Urinary bladder (tissue), 3 donors: ENCODE measurements at regions not wholly inside any gene's neighbourhood (a gene's known extent, or its start where the extent isn't known, plus 50 kb on each side); places are given as distances from the start of the nearest gene placed in this dataset.

Source experiments
- DNase-seq: peaks from one replicate; pipeline ENCODE4 v3.0.0-alpha.2; 2015; ENCODE audit errors: extremely low spot score
- H3K27ac ChIP-seq: one replicate; pipeline ENCODE4 v1.5.1; 2013; ENCODE audit warnings: low read depth, mild to moderate bottlenecking, moderate library complexity
- H3K36me3 ChIP-seq: one replicate; pipeline ENCODE4 v1.6.1; 2013; ENCODE audit warnings: mild to moderate bottlenecking, moderate library complexity; ENCODE audit not compliant: insufficient read depth
- H3K4me1 ChIP-seq: one replicate; pipeline ENCODE4 v1.6.1; 2013; ENCODE audit warnings: mild to moderate bottlenecking, moderate library complexity; ENCODE audit not compliant: insufficient read depth
- H3K4me3 ChIP-seq: one replicate; pipeline ENCODE4 v1.5.1; 2013; ENCODE audit warnings: low read depth, low read length
- WGBS: extraction: QIAGEN DNeasy Blood & Tissue Kit; methylation state at CpG from one replicate; pipeline ENCODE4 v1.1.7; 2013; 5-methylcytosine and 5-hydroxymethylcytosine counted together
- donor health status: healthy with polysubstance abuse.
- donor health status: healthy.

GRCh38 chr2:4656326-4656725 is 953.0 kb downstream of the DCDC2C start:
- DNase-seq = no peak
- WGBS = 80% methylated on average over 3 of the region's 3 CpGs
- Histone ChIP-seq H3K4me1 (no peaks in the 10 kb centered on the region), H3K27ac (no peak overlapping the region), H3K4me3 (no peak overlapping the region), H3K36me3 (no peaks in the 10 kb centered on the region)

- DNase-seq = no peak
- no peaks in the 10 kb centered on the region for H3K4me1 ChIP-seq
- no peak overlapping the region for H3K4me3 ChIP-seq
- WGBS = 35% methylated on average over 8 of the region's 8 CpGs
- no peak overlapping the region for H3K27ac ChIP-seq
- H3K36me3 ChIP-seq = no peaks in the 10 kb centered on the region
Measured at GRCh38 chr2:4662161-4662779, 958.9 kb downstream of the DCDC2C start.

DNA sequence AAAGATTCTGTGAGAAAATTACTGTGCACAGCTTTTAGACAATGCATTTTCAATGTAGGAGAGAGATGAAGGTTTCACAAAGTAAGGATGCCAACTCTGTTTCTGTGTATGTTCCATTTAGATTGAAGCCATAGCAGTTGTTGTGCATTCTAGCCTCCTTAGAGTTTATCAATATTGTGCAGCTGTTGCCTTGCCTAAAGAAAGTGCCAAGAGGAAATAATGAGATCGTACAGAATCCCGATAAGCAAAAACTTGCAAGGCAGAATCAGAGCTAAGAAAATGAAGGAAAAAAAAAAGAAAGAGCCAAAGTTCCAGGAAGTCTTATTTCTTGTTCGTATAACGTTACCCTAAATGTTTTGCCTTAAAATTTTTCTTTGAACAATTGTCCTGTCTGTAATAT is 965.0 kb downstream of the DCDC2C start:
- no peak overlapping the region for H3K4me3 ChIP-seq
- H3K4me1 ChIP-seq = no peaks in the 10 kb centered on the region
- no peak for DNase-seq
- 58% methylated on average over 4 of the region's 4 CpGs for WGBS
- H3K27ac ChIP-seq = no peak overlapping the region
- no peaks in the 10 kb centered on the region for H3K36me3 ChIP-seq

- Histone ChIP-seq H3K4me3 (no peak overlapping the region), H3K36me3 (no peaks in the 10 kb centered on the region), H3K4me1 (no peaks in the 10 kb centered on the region), H3K27ac (no peak overlapping the region)
- 91% methylated on average over 2 of the region's 2 CpGs for WGBS
- no peak for DNase-seq
Measured at GRCh38 chr2:4670331-4670730, 967.0 kb downstream of the DCDC2C start.

DNA sequence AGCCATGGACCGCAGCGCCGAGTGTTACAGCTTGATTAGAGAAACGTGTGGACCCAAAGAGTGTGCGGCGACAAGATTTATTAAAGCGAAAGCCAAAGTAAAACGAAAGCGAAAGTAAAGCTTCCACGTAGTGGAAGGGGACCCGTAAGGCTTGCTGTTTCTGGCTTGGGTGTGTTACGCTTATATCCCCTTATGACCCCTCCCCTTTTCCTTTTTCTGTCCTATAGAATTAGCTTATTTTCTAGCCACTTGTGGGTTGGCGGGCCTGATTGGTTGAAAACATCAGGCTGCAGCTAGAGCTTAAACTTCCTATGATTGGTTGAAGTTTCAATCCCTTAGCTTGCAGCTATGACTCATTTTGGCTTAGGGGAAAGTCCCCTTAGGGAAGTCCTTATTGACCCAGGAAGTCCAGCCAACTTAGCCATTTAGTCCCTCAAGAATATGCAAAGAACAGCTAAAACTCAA is 969.7 kb downstream of the DCDC2C start:
- no peak for DNase-seq
- no peak overlapping the region for H3K4me3 ChIP-seq
- no peak overlapping the region for H3K27ac ChIP-seq
- 91% methylated on average over 13 of the region's 13 CpGs for WGBS
- H3K36me3 ChIP-seq = no peaks in the 10 kb centered on the region
- H3K4me1 ChIP-seq = no peaks in the 10 kb centered on the region

GRCh38 chr2:4674007-4674406 is 970.6 kb downstream of the DCDC2C start:
- Histone ChIP-seq H3K36me3 (no peaks in the 10 kb centered on the region), H3K4me1 (no peaks in the 10 kb centered on the region), H3K27ac (no peak overlapping the region), H3K4me3 (no peak overlapping the region)
- 92% methylated on average over 6 of the region's 6 CpGs for WGBS
- no peak for DNase-seq

DNA sequence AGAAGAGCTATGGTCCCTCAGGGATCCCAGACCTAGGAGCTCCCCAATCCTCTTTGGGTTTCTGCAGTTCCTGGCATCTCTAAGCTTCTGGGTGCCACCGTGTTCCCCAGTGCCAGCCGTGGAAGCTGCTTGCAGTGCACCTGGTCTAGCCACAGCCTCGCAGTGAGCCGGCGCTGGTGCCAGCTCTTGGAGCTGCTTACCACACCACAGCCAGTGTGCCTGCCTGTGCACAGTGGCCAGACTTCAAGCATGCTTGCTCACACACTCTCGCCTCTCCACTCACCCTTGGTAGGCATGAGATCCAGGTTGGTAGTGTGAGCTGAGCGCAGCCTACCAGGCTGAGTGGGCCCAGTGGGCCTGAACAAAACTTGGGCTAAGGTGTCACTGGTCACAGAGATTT is 971.9 kb downstream of the DCDC2C start:
- no peaks in the 10 kb centered on the region for H3K4me1 ChIP-seq
- no peak overlapping the region for H3K27ac ChIP-seq
- H3K36me3 ChIP-seq = no peaks in the 10 kb centered on the region
- H3K4me3 ChIP-seq = no peak overlapping the region
- WGBS = 89% methylated on average over 7 of the region's 7 CpGs
- no peak for DNase-seq

DNA sequence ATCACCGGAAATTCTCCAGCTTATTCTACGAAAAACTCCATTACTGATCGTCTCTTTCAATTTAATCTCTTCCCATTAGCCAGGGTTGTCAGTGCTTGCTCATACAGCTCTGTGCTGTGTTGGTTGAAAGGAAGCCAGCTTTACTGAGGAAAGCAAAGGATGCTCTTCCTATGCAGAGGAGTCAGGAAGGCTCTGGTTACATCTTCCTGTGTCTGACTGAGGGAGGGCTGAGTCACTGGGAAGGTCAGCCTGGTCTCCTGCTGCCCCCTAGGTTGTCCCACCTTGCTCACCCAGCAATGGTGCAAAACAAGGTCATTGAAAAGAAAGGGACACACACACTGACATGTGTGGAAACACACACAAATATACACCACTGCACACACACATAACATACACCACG is 975.6 kb downstream of the DCDC2C start:
- H3K4me3 ChIP-seq = no peak overlapping the region
- WGBS = 50% methylated on average over 4 of the region's 4 CpGs
- no peaks in the 10 kb centered on the region for H3K36me3 ChIP-seq
- H3K4me1 ChIP-seq = no peaks in the 10 kb centered on the region
- DNase-seq = no peak
- H3K27ac ChIP-seq = no peak overlapping the region

DNA sequence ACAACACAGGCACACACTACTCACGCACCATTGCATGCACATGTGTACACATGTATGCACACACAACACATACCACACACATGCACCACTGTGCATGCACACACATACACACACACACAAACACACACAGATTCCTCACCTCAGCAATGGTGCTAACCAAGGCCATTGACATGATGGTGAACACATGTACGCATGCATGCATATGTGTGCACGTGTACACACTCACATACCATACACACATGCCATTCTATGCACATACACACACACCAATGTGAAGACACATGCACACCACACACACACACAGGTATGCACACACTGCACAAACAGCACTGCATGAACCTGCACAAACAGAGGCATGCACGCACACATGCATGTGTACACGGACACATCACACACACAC is 976.0 kb downstream of the DCDC2C start:
- Histone ChIP-seq H3K4me1 (no peaks in the 10 kb centered on the region), H3K36me3 (no peaks in the 10 kb centered on the region), H3K4me3 (no peak overlapping the region), H3K27ac (no peak overlapping the region)
- DNase-seq = no peak
- WGBS = 94% methylated on average over 5 of the region's 5 CpGs

DNA sequence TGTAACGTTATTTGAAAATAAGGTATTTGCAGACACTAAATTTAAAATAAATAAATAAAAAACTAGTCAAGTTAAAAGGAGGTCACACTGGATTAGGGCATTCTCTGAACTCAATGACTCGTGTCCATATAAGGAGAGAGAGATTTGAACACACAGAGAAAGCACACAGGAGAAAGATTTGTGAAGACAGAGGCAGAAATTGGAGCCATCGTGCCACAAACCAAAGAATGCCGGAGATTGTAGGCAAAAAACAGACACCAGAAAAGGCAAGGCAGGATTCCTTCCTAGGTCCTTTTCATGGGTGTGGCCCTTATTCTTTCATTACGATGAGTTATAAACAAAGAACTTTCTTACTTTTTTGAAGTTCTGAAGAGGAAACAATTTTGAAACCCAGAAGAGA is 981.5 kb downstream of the DCDC2C start:
- no peak overlapping the region for H3K4me3 ChIP-seq
- H3K27ac ChIP-seq = no peak overlapping the region
- H3K4me1 ChIP-seq = no peaks in the 10 kb centered on the region
- no peak for DNase-seq
- 27% methylated on average over 5 of the region's 5 CpGs for WGBS
- no peaks in the 10 kb centered on the region for H3K36me3 ChIP-seq

- H3K4me1 ChIP-seq = no peaks in the 10 kb centered on the region
- no peak for DNase-seq
- 74% methylated on average over 2 of the region's 2 CpGs for WGBS
- H3K36me3 ChIP-seq = no peaks in the 10 kb centered on the region
- H3K4me3 ChIP-seq = no peak overlapping the region
- H3K27ac ChIP-seq = no peak overlapping the region
Measured at GRCh38 chr2:4690913-4691312, 987.5 kb downstream of the DCDC2C start.

- Histone ChIP-seq H3K4me1 (no peaks in the 10 kb centered on the region), H3K27ac (no peak overlapping the region), H3K4me3 (no peak overlapping the region), H3K36me3 (no peaks in the 10 kb centered on the region)
- 41% methylated on average over 9 of the region's 9 CpGs for WGBS
- DNase-seq = no peak
Measured at GRCh38 chr2:4693266-4693665, 989.9 kb downstream of the DCDC2C start.

GRCh38 chr2:4695281-4695861 is 992.0 kb downstream of the DCDC2C start:
- no peak for DNase-seq
- no peaks in the 10 kb centered on the region for H3K36me3 ChIP-seq
- H3K4me3 ChIP-seq = no peak overlapping the region
- no peak overlapping the region for H3K27ac ChIP-seq
- no peaks in the 10 kb centered on the region for H3K4me1 ChIP-seq
- WGBS = 64% methylated on average over 2 of the region's 2 CpGs

DNA sequence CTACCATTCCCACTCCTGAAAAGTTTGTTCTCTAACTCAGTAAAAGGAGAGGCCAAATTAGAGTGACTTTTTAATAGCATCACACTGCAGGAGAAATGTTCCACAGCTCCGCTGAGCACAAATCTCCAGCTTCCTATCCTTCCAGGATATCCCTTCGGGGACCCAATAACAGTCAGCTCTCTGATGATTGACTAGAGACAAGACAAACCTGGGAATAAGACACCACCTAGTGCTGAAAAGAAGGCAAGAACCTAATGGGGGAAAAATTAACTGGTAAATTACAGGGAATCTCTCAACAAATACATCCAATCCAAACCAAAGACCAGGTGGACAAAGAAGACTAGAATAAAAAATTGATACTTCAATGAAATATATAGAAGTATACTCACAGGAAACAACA is 977.1 kb upstream of the SOX11 start:
- H3K27ac ChIP-seq = no peak overlapping the region
- no peaks in the 10 kb centered on the region for H3K4me1 ChIP-seq
- WGBS = 55% methylated on average over 2 of the region's 2 CpGs

GRCh38 chr2:4718777-4719176 is 973.4 kb upstream of the SOX11 start:
- Histone ChIP-seq H3K27ac (no peak overlapping the region), H3K36me3 (no peaks in the 10 kb centered on the region), H3K4me3 (no peak overlapping the region), H3K4me1 (no peaks in the 10 kb centered on the region)
- no peak for DNase-seq
- WGBS = 83% methylated on average over 4 of the region's 4 CpGs

More for the DNA sequence above, 977.1 kb upstream of the SOX11 start:
- no peak overlapping the region for H3K4me3 ChIP-seq
- no peaks in the 10 kb centered on the region for H3K36me3 ChIP-seq
- no peak for DNase-seq
